Upper lobe of left lung (tissue), 4 donors: ENCODE measurements at regions not wholly inside any gene's neighbourhood (a gene's known extent, or its start where the extent isn't known, plus 50 kb on each side); places are given as distances from the start of the nearest gene placed in this dataset.

Experiments used
- CTCF ChIP-seq, 6 experiments: fragments of 450-650 bp in 4 of 6; fragments of 200-600 bp in 2 of 6; sonication (generic) in 2 of 6; IDR thresholded peaks; one replicate each; pipeline ENCODE4 v1.5.1; 2016 to 2019; ENCODE audit warnings: antibody characterized with exemption in 6 of 6
- POLR2A ChIP-seq, 4 donors: fragments of 450-650 bp; IDR thresholded peaks; one replicate each; pipeline ENCODE4 v1.5.1; 2016 to 2017; ENCODE audit warnings: antibody characterized with exemption in 4 of 4, mild to moderate bottlenecking in 2 of 4

GRCh38 chr2:220434385-220434784 is 807.0 kb downstream of the SLC4A3 start:
- TF ChIP-seq POLR2A (IDR thresholded peaks at IDR 0.05) (no peak), CTCF (IDR thresholded peaks at IDR 0.05) (no peak)
